GM12872 (cell line): ENCODE measurements at regions not wholly inside any gene's neighbourhood (a gene's known extent, or its start where the extent isn't known, plus 50 kb on each side); places are given as distances from the start of the nearest gene placed in this dataset.

Experiments used
- TF ChIP-seq, protein P1 (sequence below): IDR thresholded peaks from 3 replicates; pipeline ENCODE4 v1.5.1; 2011; ENCODE audit warnings: low read depth, mild to moderate bottlenecking, low read length, moderate library complexity; ENCODE audit not compliant: insufficient read depth

DNA sequence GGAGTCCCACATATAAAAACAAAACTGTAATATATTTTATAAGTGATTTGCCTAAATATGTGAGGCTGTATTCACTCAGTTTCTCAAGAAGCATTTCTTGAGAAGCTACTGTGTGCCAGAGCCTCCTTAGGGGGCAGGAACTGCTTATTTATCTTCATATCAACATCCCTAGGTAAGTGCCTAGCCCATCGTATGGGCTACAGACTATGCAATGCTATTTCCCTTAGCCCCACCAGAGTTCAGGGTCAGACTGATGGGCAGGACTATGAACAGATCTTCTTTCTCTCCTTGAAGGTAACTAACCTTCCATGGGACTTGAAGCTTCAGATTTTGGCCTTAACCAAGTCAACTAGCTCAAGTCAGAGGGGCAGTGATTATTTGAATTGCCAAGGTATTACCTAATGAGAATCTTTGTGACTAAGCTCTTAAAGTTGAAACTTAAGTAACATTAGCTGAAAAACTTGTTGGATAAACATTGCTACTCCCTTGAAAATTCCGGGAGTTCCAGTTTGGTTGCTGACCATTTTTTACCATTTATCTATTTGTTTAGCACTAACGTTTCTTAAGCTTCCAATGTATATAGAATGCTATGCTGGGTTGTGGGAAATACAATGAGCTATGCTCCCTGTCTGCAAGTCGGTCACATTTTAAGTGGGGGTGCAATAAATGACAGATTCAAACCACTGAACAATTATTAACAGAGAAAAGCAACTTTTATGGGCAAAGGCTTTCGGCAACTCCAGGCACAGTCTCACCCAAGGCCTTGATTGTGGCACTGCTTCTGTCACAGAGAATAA is 85.2 kb downstream of the GPR88 start:
- TF ChIP-seq, protein P1, sequence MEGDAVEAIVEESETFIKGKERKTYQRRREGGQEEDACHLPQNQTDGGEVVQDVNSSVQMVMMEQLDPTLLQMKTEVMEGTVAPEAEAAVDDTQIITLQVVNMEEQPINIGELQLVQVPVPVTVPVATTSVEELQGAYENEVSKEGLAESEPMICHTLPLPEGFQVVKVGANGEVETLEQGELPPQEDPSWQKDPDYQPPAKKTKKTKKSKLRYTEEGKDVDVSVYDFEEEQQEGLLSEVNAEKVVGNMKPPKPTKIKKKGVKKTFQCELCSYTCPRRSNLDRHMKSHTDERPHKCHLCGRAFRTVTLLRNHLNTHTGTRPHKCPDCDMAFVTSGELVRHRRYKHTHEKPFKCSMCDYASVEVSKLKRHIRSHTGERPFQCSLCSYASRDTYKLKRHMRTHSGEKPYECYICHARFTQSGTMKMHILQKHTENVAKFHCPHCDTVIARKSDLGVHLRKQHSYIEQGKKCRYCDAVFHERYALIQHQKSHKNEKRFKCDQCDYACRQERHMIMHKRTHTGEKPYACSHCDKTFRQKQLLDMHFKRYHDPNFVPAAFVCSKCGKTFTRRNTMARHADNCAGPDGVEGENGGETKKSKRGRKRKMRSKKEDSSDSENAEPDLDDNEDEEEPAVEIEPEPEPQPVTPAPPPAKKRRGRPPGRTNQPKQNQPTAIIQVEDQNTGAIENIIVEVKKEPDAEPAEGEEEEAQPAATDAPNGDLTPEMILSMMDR, result no peak

DNA sequence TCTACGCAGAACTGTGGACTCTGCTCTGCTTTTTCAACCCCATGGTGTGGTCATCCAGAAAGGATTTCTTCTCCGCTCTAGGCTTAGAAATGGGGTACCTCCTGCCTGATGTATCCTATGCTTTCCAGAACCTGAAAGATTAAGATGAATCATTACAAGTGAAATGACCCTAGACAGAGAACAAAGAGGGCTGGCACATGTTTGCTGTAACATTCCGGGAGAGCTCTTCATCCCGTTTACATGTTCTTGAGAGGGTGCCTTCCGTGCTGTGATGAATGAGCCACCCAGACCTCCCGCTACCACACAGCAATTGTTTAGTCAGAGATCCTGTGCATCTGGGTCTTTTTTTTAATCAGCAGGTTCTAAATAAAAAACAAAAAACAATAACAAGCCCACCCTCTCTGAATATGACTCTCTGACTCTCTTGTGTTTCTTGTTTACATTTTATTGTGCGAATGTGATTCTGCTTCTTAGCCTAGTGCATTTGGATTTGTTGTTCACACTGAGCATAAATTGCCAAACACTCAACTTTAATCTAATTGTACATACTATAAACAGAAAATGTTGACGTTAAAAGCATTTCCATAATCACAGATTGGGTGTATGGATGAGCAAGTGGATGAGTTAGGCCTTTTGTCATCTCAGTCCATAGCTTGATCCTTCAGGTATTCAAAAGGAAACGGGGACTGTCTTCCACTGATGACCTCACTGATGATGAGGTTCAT is 87.1 kb downstream of the GPR88 start:
- TF ChIP-seq, protein P1, result no peak

DNA sequence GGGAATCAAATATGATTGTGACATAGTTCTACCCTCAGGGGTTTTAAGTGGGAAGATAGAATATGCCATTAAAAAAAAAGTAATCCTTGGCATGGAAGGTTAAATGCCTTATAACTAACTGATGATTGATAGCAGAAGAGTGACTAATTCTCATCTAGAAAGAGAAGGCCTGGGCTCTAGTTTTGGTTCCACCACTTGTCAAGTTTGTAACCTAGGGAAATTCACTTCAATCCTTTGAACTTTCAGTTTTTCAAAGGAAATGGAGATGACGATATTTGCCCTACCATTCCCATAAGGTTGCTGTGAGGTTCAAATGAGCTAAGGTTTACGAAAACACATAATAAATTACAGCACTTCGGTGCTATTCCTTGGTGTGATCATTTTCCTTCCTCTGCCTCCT is 88.5 kb downstream of the GPR88 start:
- TF ChIP-seq, protein P1, result no peak

DNA sequence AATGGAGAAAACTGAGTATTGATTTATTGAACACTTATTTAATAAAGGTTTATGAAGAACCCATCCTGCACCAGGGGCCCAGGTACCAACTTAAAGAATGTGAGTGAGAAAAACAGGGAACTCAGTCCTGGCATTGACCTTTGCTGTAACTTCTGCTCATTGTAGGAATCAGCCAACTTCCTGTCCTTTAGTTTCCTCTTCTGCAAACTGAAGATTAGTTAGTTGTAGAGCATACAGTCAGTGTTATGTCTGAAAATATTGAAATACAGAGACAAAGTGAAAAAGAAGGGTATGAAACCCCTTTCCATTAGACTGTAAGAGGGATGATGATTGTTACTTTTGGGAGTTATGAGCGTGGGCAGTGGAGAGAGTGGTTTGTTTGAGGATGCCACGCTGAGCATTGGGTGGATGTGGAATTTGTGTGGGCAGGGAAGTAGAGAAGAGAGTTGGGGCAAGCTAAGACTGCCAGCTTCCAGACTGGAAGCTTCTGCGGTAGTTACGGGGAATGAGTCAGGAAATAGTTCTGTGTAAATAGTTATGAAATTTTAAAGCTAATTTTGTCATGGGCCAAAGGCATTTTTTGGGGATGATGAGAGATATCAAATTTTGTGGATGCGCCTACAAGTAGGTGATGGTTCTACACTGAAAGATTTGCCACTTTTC is 89.2 kb downstream of the GPR88 start:
- TF ChIP-seq, protein P1, result no peak

DNA sequence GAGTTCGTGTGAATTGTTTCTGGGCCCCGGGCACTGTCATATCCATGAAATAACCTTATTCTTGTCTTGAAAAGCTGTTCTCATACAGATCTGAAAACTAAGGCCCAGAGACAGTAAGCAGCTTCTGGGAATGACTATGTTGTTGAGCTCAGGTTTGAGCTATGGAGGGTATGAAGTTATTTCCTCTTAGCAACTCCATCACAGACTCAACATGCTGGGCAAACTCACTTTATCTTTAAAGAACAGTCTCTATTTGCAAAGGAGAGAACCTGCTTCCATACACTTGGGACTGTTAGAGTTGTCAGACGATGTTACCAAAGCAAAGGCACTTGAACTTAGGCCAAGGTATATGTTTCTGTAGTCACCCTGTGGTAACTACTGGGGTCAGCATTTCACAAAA is 90.0 kb downstream of the GPR88 start:
- TF ChIP-seq, protein P1, result no peak

DNA sequence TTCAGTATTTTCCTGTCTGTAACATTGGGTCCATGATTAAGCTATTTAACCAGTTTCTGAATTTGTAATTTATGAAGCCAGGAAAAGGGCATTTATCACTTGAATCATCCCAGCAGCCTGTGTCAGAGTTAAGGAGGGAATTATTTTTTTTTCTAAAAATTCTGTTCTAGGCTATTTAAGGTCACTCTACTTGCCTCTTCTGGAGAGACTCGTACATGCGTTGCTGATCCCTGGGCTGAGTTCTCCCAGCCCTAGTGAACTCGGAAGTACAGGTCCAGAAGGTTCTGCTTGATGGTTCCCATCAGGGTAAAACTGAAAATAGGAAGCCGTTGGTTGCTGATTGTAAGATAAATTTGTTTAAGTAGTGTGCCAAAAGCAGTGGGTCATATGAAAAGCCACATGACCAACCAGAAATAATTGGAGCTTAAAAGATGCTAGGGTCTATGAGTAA is 90.7 kb downstream of the GPR88 start:
- TF ChIP-seq, protein P1, result no peak

DNA sequence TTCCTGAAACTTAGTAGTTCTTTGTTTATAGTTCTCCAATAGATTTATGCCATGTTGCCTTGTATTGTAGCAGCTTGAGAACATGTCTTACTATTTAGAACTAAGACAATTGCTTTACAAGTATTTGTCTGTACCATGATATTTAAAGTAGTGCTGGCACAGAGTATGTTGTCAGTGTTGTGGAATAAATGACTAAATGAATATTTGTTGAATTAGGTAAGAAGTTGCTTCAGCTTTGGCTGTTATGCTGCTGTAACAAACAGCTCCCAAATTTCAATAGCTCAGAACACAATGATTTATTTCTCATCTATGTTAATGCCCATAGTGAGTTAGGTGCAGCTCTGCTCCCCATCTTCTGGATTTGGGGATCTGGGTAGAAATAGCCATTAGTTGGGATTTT is 90.2 kb upstream of the VCAM1 start:
- TF ChIP-seq, protein P1, result no peak
